ENCODE measurements at regions not wholly inside any gene's neighbourhood (a gene's known extent, or its start where the extent isn't known, plus 50 kb on each side); places are given as distances from the start of the nearest gene placed in this dataset.

GRCh38 chr14:94970941-94971730, 186.2 kb downstream of the DICER1 start:
- TF ChIP-seq, protein P1, sequence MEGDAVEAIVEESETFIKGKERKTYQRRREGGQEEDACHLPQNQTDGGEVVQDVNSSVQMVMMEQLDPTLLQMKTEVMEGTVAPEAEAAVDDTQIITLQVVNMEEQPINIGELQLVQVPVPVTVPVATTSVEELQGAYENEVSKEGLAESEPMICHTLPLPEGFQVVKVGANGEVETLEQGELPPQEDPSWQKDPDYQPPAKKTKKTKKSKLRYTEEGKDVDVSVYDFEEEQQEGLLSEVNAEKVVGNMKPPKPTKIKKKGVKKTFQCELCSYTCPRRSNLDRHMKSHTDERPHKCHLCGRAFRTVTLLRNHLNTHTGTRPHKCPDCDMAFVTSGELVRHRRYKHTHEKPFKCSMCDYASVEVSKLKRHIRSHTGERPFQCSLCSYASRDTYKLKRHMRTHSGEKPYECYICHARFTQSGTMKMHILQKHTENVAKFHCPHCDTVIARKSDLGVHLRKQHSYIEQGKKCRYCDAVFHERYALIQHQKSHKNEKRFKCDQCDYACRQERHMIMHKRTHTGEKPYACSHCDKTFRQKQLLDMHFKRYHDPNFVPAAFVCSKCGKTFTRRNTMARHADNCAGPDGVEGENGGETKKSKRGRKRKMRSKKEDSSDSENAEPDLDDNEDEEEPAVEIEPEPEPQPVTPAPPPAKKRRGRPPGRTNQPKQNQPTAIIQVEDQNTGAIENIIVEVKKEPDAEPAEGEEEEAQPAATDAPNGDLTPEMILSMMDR (IDR thresholded peaks at IDR 0.05), result no peak
- TF ChIP-seq POLR2A (IDR thresholded peaks at IDR 0.05) (no peak), POLR2AphosphoS5 (IDR thresholded peaks at IDR 0.05) (no peak)
